CD4-positive, CD25-positive, alpha-beta regulatory T cell (primary cell): ENCODE measurements at regions not wholly inside any gene's neighbourhood (a gene's known extent, or its start where the extent isn't known, plus 50 kb on each side); places are given as distances from the start of the nearest gene placed in this dataset.
"Not testable (repeated sequence)": the region's sequence is repeated elsewhere in the genome, so short reads cannot be mapped to it uniquely, and the experiment has no call there.

Source experiments
- ATAC-seq, 2 donors: fragments of 150-1000 bp; cut with Tn5 transposase; one replicate each; pipeline ENCODE4 v1.10.0; 2021; ENCODE audit warnings: low read depth in 2 of 2, moderate number of reproducible peaks in 2 of 2, moderate library complexity in 1 of 2
- DNase-seq, 3 donors: peaks; one replicate each; pipeline versions ENCODE4 v3.0.0 to v3.0.0-alpha.2; 2012 to 2022; ENCODE audit warnings: mixed read lengths in 1 of 3
- H3K27ac ChIP-seq: one replicate; pipeline ENCODE4 v1.7.0; 2013; ENCODE audit warnings: mild to moderate bottlenecking, low read length; ENCODE audit not compliant: insufficient read depth, poor library complexity, severe bottlenecking
- H3K27me3 ChIP-seq: one replicate; pipeline ENCODE4 v1.7.0; 2013; ENCODE audit warnings: low read length; ENCODE audit not compliant: control insufficient read depth, insufficient read depth
- H3K36me3 ChIP-seq: one replicate; pipeline ENCODE4 v1.7.0; 2013; ENCODE audit warnings: mild to moderate bottlenecking, low read length, moderate library complexity; ENCODE audit not compliant: control insufficient read depth, insufficient read depth
- H3K4me1 ChIP-seq: 2 replicates; pipeline ENCODE4 v1.7.0; 2013; ENCODE audit warnings: mild to moderate bottlenecking, low read length; ENCODE audit not compliant: insufficient read depth, control insufficient read depth, poor library complexity, severe bottlenecking
- H3K4me3 ChIP-seq: one replicate; pipeline ENCODE4 v1.7.0; 2013; ENCODE audit warnings: low read depth, mild to moderate bottlenecking, low read length, moderate library complexity
- H3K9me3 ChIP-seq, 2 experiments: 1 replicate in 1 of 2; 2 replicates in 1 of 2; pipeline ENCODE4 v1.7.0; 2013; ENCODE audit warnings: low read length in 2 of 2, mild to moderate bottlenecking in 1 of 2, moderate library complexity in 1 of 2; ENCODE audit not compliant: control insufficient read depth in 2 of 2
- H3K27ac Mint-ChIP-seq, 3 donors: one replicate each; pipeline ENCODE4 v1.8.0; 2020 to 2022; ENCODE audit warnings: mild to moderate bottlenecking in 3 of 3, mixed read lengths in 3 of 3, moderate library complexity in 2 of 3
- H3K27me3 Mint-ChIP-seq: one replicate; pipeline ENCODE4 v1.8.0; 2022; ENCODE audit warnings: mild to moderate bottlenecking, mixed read lengths
- H3K36me3 Mint-ChIP-seq: one replicate; pipeline ENCODE4 v1.8.0; 2020; ENCODE audit warnings: mixed read lengths
- H3K4me1 Mint-ChIP-seq, 4 donors: one replicate each; pipeline ENCODE4 v1.8.0; 2020 to 2022; ENCODE audit warnings: mixed read lengths in 4 of 4, mild to moderate bottlenecking in 1 of 4
- H3K4me3 Mint-ChIP-seq, 4 donors: one replicate each; pipeline ENCODE4 v1.8.0; 2020 to 2022; ENCODE audit warnings: mild to moderate bottlenecking in 4 of 4, mixed read lengths in 4 of 4, moderate library complexity in 3 of 4
- H3K9me3 Mint-ChIP-seq, 7 donors: one replicate each; pipeline ENCODE4 v1.8.0; 2020 to 2022; ENCODE audit warnings: mixed read lengths in 7 of 7, mild to moderate bottlenecking in 3 of 7, moderate library complexity in 2 of 7

GRCh38 chr16:29177203-29177887, 192.5 kb downstream of the LAT start:
- H3K4me1 Mint-ChIP-seq, H3K4me3 Mint-ChIP-seq, ATAC-seq, H3K4me1 ChIP-seq, H3K27me3 ChIP-seq, DNase-seq, H3K27ac ChIP-seq, H3K9me3 Mint-ChIP-seq, H3K9me3 ChIP-seq, H3K27me3 Mint-ChIP-seq, H3K36me3 ChIP-seq, H3K4me3 ChIP-seq: not testable (repeated sequence)
- peaks cover 14% of the 10 kb centered on the region for H3K36me3 Mint-ChIP-seq
- peak overlapping the region in 1 of 3 donors; percentile 25 for H3K27ac Mint-ChIP-seq

GRCh38 chr16:29176822-29177202, 192.0 kb downstream of the LAT start:
- not testable (repeated sequence) for H3K27ac ChIP-seq, H3K4me3 Mint-ChIP-seq, H3K27me3 Mint-ChIP-seq, H3K36me3 ChIP-seq, H3K9me3 Mint-ChIP-seq, DNase-seq, ATAC-seq, H3K27me3 ChIP-seq, H3K27ac Mint-ChIP-seq, H3K4me1 ChIP-seq, H3K4me3 ChIP-seq, H3K9me3 ChIP-seq, H3K4me1 Mint-ChIP-seq
- H3K36me3 Mint-ChIP-seq: peaks cover 18% of the 10 kb centered on the region

DNA sequence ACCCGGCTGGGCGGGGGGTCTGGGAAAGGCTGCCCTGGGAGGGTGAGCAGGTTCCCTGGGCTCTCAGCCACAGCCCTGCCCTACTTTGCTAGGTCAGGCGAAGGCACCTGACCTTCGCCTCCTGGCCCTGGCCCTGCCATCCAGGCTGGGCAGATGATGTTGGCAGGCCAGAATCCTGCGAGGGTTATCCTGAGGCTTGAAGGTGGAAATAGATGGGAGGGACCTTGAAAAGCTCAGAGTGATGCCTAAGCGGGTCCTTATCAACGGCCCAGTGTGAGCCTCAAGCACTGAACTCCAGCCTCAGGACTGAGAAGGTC, 191.3 kb downstream of the LAT start:
- H3K9me3 Mint-ChIP-seq, ATAC-seq, H3K27me3 ChIP-seq, H3K4me3 ChIP-seq, H3K4me3 Mint-ChIP-seq, H3K36me3 ChIP-seq, H3K27ac ChIP-seq, H3K9me3 ChIP-seq, DNase-seq, H3K27me3 Mint-ChIP-seq, H3K4me1 ChIP-seq: not testable (repeated sequence)
- Mint-ChIP-seq H3K27ac (peak overlapping the region in 2 of 3 donors; percentile 38), H3K36me3 (peaks cover 21% of the 10 kb centered on the region), H3K4me1 (peaks cover 0 to 12% (median 5%) of the 10 kb centered on the region in 4 donors)

DNA sequence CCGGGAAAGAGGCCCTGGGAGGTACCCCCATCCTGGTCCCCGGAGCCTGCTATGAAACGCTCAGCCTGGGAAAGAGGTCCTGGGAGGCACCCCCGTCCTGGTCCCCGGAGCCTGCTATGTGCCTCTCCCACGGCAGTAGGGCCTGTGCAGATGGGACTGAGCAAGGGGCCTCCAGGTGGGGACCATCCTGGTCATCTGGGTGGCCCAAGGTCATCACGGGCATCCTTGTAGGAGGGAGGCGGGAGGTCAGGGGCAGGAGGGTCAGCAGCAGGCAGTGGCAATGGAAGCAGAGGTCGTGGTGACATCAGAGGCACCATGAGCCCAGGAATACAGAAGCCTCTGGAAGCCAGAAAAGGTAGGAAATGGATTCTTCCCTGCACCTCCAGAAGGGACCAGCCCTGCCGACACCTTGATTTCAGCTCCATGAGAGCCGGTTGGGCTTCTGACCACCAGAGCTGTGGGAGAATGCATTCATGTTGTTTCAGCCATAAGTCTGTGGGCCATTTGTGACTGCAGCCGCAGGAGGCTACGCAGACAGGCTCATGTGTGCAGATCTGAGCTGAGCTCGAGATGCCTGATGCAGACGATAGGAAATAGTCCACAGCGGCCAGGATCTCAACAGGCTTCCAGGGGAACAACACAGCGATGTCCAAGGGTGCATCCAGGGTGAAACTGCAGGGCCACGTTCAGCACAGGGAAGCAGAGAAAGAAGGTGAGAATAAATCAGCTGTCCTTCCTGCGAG, 190.7 kb downstream of the LAT start:
- H3K4me1 Mint-ChIP-seq: peaks cover 0 to 14% (median 5%) of the 10 kb centered on the region in 4 donors
- H3K27ac ChIP-seq, H3K27me3 ChIP-seq, H3K9me3 ChIP-seq, H3K27me3 Mint-ChIP-seq, H3K9me3 Mint-ChIP-seq, H3K4me3 ChIP-seq, H3K4me1 ChIP-seq, H3K36me3 ChIP-seq, DNase-seq, H3K4me3 Mint-ChIP-seq, ATAC-seq: not testable (repeated sequence)
- H3K27ac Mint-ChIP-seq: peak overlapping the region in 1 of 3 donors; percentile 38
- peaks cover 21% of the 10 kb centered on the region for H3K36me3 Mint-ChIP-seq

- not testable (repeated sequence) for H3K27me3 ChIP-seq, H3K4me3 Mint-ChIP-seq, H3K27me3 Mint-ChIP-seq, H3K4me1 ChIP-seq, H3K4me3 ChIP-seq, H3K9me3 Mint-ChIP-seq, ATAC-seq, H3K27ac ChIP-seq, H3K9me3 ChIP-seq, H3K36me3 ChIP-seq, DNase-seq
- Mint-ChIP-seq H3K36me3 (peaks cover 22% of the 10 kb centered on the region), H3K27ac (peak overlapping the region in 1 of 3 donors; percentile 55), H3K4me1 (peaks cover 0 to 14% (median 5%) of the 10 kb centered on the region in 4 donors)
Observed at GRCh38 chr16:29173371-29174305, 188.8 kb downstream of the LAT start.

DNA sequence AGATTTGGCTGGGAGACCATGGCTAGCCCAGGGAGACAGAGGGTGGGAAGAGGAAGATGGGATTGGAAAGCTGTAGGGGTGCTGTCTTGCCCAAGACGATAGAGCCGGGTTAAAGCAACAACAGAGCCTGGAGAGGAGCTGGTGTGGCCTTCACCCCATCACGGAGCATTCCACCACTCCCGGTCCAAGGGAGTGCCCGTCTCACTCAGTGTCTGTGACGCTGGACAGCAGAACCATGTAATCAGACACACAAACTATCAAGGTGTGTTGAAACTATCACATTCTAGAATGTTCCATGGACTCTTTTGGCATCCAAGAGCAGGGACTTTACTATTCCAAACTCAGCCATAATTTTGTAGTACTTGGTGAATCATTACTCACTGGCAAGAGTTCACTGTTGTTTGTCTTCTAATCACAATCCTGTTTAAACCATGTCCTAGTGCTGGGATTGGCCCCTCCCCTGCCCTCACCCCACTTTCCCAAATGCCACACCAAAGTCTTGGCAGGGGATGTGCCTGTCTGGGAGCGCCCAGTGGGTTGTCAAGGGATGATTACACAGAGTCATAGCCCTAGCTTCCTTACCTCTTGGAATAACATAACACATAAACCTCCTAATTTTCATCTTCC, 187.4 kb downstream of the LAT start:
- not testable (repeated sequence) for H3K36me3 ChIP-seq, H3K9me3 Mint-ChIP-seq, H3K27me3 Mint-ChIP-seq, H3K27ac Mint-ChIP-seq, ATAC-seq, H3K4me3 ChIP-seq, H3K4me3 Mint-ChIP-seq, H3K4me1 ChIP-seq, H3K27me3 ChIP-seq, DNase-seq, H3K27ac ChIP-seq, H3K9me3 ChIP-seq
- Mint-ChIP-seq H3K4me1 (peaks cover 0 to 14% (median 7%) of the 10 kb centered on the region in 4 donors), H3K36me3 (peaks cover 26% of the 10 kb centered on the region)

- not testable (repeated sequence) for ATAC-seq, H3K4me3 ChIP-seq, H3K27me3 Mint-ChIP-seq, H3K4me3 Mint-ChIP-seq, H3K27ac ChIP-seq, H3K9me3 Mint-ChIP-seq, H3K36me3 ChIP-seq, DNase-seq, H3K4me1 ChIP-seq, H3K9me3 ChIP-seq, H3K27me3 ChIP-seq
- Mint-ChIP-seq H3K27ac (peak overlapping the region in 1 of 3 donors; percentile 41), H3K4me1 (peaks cover 0 to 14% (median 10%) of the 10 kb centered on the region in 4 donors), H3K36me3 (peaks cover 29% of the 10 kb centered on the region)
Observed at GRCh38 chr16:29171296-29171695, 186.4 kb downstream of the LAT start.
